COLO668 (cell line): ENCODE measurements at regions not wholly inside any gene's neighbourhood (a gene's known extent, or its start where the extent isn't known, plus 50 kb on each side); places are given as distances from the start of the nearest gene placed in this dataset.
"Not testable (repeated sequence)": the region's sequence is repeated elsewhere in the genome, so short reads cannot be mapped to it uniquely, and the experiment has no call there.

Experiments used
- DNase-seq: peaks from one replicate; lab custom pipeline; 2025; ENCODE audit not compliant: unreplicated experiment; lab: John Stamatoyannopoulos, UW

GRCh38 chr3:106930086-106930485 is 447.2 kb upstream of the CCDC54 start:
- DNase-seq: no peak

DNA sequence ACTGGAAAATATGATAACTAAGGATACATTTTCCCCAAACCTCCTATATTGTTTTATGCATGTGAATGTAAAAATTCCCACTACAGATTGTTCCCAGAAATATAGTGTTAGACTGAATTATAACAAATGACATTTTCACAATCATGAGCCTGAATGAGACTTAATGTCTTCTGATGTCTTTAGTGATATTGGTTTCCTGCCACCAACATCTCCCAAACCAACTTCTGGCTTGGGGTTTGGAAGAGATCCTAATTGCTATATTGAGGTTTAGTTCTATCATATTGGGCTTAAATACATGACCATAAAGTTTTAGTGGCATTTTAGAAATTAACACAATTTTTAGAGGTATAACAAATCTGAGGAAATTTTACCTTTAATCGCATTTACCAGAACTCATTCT is 445.3 kb upstream of the CCDC54 start:
- DNase-seq: no peak

DNA sequence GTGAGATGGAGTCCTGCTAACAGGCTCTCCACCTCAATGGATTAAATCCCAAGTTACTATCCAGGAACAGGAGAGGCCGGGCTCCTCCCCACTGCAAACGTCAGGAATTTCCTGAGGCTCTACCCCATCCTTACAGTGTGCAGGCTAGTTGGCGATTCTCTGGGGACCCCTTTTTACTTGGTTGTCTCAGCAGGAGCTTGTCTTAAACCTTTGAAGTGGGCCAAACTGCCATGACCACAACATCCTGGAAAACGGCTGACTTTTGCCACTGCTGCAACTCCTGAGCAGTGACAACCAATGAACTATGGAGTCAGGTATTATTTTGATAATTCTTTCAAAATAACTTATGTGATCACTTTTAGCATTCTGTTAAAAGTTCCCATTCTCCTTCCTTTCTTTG is 440.9 kb upstream of the CCDC54 start:
- DNase-seq: no peak

GRCh38 chr3:106942051-106942450 is 435.2 kb upstream of the CCDC54 start:
- no peak for DNase-seq

DNA sequence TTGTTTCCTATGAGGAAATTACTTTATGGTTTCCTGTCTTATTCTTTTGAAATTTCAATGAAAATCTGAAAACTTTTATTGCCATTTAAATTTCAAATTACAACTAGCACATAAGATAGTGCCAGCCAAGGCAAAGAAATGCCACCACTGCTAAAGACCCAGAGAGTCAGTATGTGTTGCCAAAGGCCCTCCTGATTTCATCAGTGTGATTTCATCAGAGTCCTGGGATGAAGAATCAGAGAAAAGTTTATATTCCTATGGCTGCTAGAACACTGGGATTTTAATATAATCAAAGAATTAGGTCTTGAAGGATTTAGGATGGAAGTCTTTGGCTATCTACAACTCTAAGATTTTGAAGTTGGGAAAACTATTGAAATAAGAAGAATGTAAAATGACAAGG is 434.2 kb upstream of the CCDC54 start:
- no peak for DNase-seq

DNA sequence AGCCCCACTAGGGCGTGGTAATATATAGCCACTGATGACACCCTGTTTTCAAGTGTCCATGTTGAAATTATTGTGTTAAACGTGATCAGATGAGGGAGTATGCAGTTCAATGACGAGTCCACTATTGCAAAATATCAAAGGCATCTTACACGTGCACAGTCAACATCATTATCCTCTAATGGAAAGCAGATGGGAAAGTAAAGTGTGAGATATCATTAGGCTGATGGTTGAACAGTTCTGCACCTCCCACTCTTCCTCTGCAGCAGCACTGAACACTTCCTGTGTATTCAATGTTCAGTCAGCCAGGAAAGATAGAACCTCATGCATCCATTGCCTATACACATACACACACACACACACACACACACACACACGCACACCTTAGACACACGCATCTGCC is 431.8 kb upstream of the CCDC54 start:
- no peak for DNase-seq

- DNase-seq: no peak
Measured at GRCh38 chr3:106946866-106947265, 430.4 kb upstream of the CCDC54 start.

DNA sequence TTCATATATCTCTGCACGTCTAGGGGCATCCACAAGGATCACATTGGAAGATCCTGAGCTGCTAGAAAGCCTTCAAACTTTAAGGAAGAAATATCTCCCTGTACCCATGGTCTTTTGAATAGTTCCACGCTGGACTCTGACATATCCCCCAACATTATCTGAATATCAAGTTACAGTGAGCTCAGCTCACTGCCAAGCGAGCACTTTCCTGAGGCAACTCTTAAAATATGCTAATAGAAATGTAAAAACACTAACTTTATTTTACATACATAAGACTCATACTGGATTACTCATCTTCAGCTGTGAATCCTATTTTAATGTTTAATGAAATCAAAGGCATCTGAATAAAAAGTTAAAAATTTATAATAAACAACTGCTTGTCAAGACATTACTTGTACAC is 420.2 kb upstream of the CCDC54 start:
- DNase-seq: no peak

DNA sequence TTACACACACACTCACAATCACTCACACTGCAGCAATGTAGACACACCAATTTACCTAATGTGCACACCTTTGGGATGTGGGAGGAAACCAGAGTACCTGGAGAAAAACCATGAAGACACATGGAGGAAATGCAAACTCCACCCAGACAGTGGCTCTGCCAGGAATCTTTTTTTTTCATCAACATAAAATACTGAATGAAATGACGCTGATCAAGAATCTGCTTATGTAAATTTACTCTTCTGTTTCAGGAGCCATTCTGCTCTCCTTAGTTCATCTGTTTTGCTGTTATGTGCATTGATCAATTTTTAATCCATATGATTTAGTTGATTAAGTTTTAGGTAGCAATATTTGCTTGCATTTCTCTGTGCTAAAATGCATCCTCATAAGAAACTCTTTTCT is 414.2 kb upstream of the CCDC54 start:
- DNase-seq: no peak

GRCh38 chr3:106963442-106963841 is 413.8 kb upstream of the CCDC54 start:
- DNase-seq: no peak

DNA sequence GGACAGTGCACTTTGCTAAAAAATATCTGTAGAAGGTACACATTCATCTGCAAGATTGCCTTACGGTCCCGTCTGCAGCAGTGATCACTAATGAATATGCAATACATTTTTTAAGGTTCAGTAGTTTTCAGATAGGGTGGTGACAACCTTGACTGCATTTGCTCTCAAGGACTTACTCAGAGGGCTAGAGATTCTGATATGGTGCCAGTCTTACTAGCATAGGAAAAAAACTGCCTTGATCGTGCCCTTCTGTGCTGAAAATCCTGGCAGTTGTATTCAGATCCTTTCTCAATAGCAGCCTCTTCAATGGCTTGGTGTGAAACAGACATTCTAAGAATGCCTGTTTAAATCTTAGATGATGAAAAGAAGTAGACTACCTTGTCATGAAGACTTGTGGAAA is 411.9 kb upstream of the CCDC54 start:
- no peak for DNase-seq

GRCh38 chr3:106969596-106969995 is 407.6 kb upstream of the CCDC54 start:
- no peak for DNase-seq

GRCh38 chr3:106981392-106981791 is 395.8 kb upstream of the CCDC54 start:
- DNase-seq: no peak

DNA sequence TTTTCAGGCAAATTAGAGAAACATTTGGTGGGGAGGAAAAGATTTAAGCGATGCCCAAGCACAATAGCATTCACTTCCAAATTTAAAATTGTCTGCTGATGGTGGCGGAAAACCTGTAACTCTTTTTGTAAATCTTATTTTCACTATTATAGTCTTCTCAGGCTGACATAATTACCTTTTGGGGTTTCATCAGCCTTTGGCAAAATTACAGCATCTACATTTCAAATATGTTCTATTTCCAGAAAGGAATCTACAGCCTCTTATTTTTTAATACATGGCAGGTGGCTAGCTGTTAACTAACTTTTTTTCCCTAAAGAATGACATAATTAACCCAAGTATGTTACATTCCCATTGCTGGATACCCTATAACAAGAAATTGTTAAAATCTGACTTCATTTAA is 391.5 kb upstream of the CCDC54 start:
- no peak for DNase-seq

DNA sequence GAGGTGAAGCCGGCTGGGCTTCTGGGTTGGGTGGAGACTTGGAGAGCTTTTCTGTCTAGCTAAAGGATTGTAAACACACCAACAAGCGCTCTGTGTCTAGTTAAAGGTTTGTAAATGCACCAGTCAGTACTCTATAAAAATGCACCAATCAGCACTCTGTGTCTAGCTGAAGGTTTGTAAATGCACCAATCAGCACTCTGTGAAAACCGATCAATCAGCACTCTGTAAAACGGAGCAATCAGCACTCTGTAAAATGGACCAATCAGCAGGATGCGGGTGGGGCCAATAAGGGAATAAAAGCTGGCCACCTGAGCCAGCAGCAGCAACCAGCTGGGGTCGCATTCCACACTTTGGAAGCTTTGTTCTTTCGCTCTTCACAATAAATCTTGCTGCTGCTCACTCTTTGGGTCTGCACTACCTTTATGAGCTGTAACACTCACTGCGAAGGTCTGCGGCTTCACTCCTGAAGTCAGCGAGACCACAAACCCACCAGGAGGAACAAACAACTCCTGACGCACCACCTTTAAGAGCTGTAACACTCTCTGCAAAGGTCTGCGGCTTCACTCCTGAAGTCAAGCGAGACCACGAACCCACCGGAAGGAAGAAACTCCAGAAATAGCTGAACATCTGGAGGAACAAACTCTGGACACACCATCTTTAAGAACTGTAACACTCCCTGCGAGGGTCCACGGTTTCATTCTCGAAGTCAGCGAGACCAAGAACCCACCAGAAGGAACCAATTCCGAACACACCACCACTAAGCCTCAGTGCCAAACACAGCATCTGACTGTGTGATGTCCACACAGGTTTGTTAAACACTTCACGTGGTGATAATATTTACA is 378.2 kb upstream of the CCDC54 start:
- not testable (repeated sequence) for DNase-seq

- DNase-seq: no peak
Measured at GRCh38 chr3:107001635-107002034, 375.6 kb upstream of the CCDC54 start.

GRCh38 chr3:107005352-107005751 is 371.9 kb upstream of the CCDC54 start:
- DNase-seq: not testable (repeated sequence)

GRCh38 chr3:107008213-107008612 is 369.0 kb upstream of the CCDC54 start:
- DNase-seq: no peak

- DNase-seq: no peak
Measured at GRCh38 chr3:107013641-107014040, 363.6 kb upstream of the CCDC54 start.

DNA sequence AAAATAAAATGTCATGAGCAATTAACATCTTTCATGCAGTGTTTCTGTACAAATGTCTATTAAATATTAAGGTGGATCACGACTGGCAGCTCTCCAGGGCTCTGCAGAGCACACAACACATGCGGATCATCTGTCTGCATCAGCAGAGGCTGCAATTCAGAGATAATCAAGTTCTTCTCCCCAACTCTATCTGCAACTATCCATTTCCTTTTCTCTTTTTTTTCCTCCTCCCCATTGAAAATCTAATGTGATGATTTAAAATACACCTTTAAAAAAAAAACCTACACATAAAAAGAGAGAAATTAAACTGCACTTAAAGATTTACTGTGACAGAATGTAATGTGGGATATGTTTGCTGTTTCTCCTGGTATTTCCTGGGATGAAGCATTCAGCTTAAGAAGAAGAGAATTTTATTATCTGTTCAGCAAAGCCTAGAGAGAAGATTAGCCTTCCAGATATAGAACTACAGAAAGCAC is 352.6 kb upstream of the CCDC54 start:
- no peak for DNase-seq

DNA sequence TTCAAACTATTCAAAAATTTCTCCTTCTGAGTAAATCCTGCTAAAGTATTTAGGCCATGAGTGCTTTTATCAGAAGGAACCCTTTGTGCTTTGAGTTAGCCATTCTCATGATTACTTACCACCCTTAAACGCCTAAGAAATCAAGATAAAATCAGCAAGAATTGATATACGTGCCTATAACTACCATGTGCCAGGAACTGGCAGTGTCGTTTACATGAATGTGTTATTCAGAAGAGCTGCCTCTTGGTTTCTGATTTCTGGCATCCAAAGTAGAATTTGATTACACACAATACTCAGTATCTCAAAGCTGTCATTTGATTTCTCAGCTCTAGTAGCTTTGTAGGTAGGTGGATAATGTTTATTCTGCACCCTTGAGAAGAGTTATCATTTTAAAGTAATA is 351.3 kb upstream of the CCDC54 start:
- DNase-seq: no peak

DNA sequence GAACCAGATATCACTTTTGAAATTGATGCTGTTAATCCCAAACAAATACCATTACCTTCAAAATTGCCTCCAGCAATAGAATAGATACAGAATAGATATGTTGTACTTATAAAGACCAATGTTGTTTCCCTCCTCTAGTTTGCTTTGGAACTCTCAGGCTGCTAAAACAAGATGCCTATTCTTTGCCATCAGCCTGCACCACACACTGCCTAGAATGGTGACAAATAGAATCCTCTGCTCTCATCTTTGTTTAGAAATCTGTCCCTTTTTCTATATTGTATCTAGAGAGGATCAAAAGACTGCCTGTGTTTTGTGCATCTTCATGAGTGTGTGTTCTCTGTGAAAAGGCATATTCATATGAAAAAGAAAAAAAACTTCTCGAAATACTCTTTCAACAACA is 349.2 kb upstream of the CCDC54 start:
- DNase-seq: no peak

GRCh38 chr3:107028626-107029025 is 348.6 kb upstream of the CCDC54 start:
- no peak for DNase-seq
